ENCODE measurements at regions not wholly inside any gene's neighbourhood (a gene's known extent, or its start where the extent isn't known, plus 50 kb on each side); places are given as distances from the start of the nearest gene placed in this dataset.

DNA sequence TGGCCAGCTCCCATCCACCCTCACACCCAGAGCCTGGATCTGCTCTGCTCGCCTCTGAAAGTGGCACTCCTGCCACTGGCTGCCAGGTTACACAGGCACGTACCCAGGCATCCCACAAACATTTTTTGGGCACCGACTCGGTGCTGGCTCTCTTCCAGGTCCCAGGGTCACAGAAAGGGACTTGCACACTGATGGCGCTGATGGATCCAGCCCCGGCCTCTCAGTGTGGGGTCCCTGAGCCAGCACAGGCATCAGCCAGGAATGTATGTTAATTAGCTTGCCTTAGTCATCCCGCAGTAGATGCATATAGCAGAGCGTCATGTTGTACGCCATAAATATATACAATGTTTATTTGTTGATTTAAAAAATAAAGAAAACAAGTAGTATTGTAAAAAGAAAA, 537.2 kb downstream of the NPHP4 start:
- no peak overlapping the region for H2AFZ ChIP-seq (replicated peaks)
- no peaks in the 10 kb centered on the region for H3F3A ChIP-seq (ENCODE audit: low read depth)
- Mint-ChIP-seq H3K4me1 (peaks cover 38% of the 10 kb centered on the region), H3K27ac (no peak overlapping the region), H3K4me3 (no peak overlapping the region), H3K9me3 (no peaks in the 10 kb centered on the region), H3K36me3 (no peaks in the 10 kb centered on the region), H3K27me3 (ENCODE audit: insufficient read depth, low read depth) (peaks cover 7% of the 10 kb centered on the region)
- no peak overlapping the region for H3K27ac ChIP-seq
- TF ChIP-seq EZH2phosphoT487 (IDR thresholded peaks at IDR 0.05) (no peak), EZH2 (IDR thresholded peaks at IDR 0.05) (no peak)
- TF ChIP-seq, protein P1, sequence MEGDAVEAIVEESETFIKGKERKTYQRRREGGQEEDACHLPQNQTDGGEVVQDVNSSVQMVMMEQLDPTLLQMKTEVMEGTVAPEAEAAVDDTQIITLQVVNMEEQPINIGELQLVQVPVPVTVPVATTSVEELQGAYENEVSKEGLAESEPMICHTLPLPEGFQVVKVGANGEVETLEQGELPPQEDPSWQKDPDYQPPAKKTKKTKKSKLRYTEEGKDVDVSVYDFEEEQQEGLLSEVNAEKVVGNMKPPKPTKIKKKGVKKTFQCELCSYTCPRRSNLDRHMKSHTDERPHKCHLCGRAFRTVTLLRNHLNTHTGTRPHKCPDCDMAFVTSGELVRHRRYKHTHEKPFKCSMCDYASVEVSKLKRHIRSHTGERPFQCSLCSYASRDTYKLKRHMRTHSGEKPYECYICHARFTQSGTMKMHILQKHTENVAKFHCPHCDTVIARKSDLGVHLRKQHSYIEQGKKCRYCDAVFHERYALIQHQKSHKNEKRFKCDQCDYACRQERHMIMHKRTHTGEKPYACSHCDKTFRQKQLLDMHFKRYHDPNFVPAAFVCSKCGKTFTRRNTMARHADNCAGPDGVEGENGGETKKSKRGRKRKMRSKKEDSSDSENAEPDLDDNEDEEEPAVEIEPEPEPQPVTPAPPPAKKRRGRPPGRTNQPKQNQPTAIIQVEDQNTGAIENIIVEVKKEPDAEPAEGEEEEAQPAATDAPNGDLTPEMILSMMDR (IDR thresholded peaks at IDR 0.05), result no peak
- peak; percentile 36 for DNase-seq (ENCODE audit: low spot score)
- peaks cover 5% of the 10 kb centered on the region for H3K4me1 ChIP-seq
- no peaks in the 10 kb centered on the region for H3K9me3 ChIP-seq (ENCODE audit: low read depth)
- no peak overlapping the region for H3K9ac ChIP-seq
- no peaks in the 10 kb centered on the region for H3K36me3 ChIP-seq
- H3K79me2 ChIP-seq (ENCODE audit: low read depth), result no peaks in the 10 kb centered on the region
- no peak overlapping the region for H3K4me3 ChIP-seq
- peaks cover 7% of the 10 kb centered on the region for H3K27me3 ChIP-seq
- H3K4me2 ChIP-seq, result no peak overlapping the region
- no peaks in the 10 kb centered on the region for H4K20me1 ChIP-seq (ENCODE audit: low read depth)

DNA sequence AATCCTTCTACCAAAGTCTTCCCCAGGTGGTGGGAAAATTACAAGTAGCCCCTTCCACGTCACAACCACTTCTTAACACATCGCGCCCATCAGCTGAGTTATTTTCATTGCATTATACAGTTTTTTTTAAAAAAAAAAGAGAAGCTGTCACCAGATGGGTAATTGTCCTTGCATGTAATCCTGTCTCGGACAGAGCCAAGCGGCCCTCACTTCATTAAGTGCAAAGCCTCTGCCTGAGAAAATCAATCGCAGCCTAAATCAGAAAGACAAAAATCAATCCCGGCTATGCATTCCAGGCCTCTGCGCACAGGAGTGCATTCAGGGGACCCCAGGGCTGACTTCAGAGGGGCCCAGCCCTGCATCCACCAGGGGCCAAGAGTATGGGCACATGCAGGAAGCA, 538.9 kb downstream of the NPHP4 start:
- Histone ChIP-seq H4K20me1 (ENCODE audit: low read depth) (no peaks in the 10 kb centered on the region), H3K79me2 (ENCODE audit: low read depth) (no peaks in the 10 kb centered on the region), H3K27me3 (peaks cover 7% of the 10 kb centered on the region), H3K36me3 (no peaks in the 10 kb centered on the region), H3K9ac (no peak overlapping the region), H3K9me3 (ENCODE audit: low read depth) (no peaks in the 10 kb centered on the region), H3K4me2 (no peak overlapping the region), H3K4me1 (peaks cover 5% of the 10 kb centered on the region), H2AFZ (replicated peaks) (no peak overlapping the region), H3K27ac (no peak overlapping the region), H3K4me3 (no peak overlapping the region), H3F3A (ENCODE audit: low read depth) (no peaks in the 10 kb centered on the region)
- Mint-ChIP-seq H3K27ac (peak overlapping the region; percentile 14), H3K27me3 (ENCODE audit: insufficient read depth, low read depth) (peaks cover 10% of the 10 kb centered on the region), H3K4me1 (peaks cover 21% of the 10 kb centered on the region), H3K4me3 (no peak overlapping the region), H3K36me3 (no peaks in the 10 kb centered on the region), H3K9me3 (no peaks in the 10 kb centered on the region)
- DNase-seq (ENCODE audit: low spot score), result no peak
- TF ChIP-seq, protein P1 (IDR thresholded peaks at IDR 0.05), result no peak
- no peak for TF ChIP-seq EZH2phosphoT487 (IDR thresholded peaks at IDR 0.05)
- no peak for TF ChIP-seq EZH2 (IDR thresholded peaks at IDR 0.05)

DNA sequence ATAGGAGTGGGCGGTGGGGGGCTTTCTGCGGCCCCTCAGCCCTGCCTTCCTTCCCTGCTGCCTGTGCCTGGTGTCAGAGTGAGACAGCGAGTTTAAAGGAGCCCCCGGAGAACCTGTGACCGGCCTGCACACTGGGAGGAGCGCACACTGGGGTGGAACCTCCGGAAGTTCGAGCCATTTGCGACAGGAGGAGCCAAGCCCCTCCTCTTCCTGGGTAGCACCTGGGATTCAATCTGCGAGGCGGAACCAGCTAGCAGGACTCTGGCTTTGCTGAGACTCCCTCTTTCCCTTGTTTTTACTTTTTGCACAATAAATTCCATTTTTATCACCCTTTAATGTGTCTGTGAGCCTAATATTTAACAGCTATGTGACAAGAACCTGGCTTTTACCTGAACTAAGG, 540.6 kb downstream of the NPHP4 start:
- peaks cover 7% of the 10 kb centered on the region for H3K27me3 ChIP-seq
- Mint-ChIP-seq H3K36me3 (no peaks in the 10 kb centered on the region), H3K4me3 (no peak overlapping the region), H3K4me1 (peaks cover 21% of the 10 kb centered on the region), H3K27me3 (ENCODE audit: insufficient read depth, low read depth) (peaks cover 7% of the 10 kb centered on the region), H3K9me3 (no peaks in the 10 kb centered on the region), H3K27ac (no peak overlapping the region)
- H3K79me2 ChIP-seq (ENCODE audit: low read depth), result no peaks in the 10 kb centered on the region
- H3K9me3 ChIP-seq (ENCODE audit: low read depth), result no peaks in the 10 kb centered on the region
- H3K4me2 ChIP-seq, result no peak overlapping the region
- TF ChIP-seq EZH2 (IDR thresholded peaks at IDR 0.05), result no peak
- TF ChIP-seq, protein P1 (IDR thresholded peaks at IDR 0.05), result no peak
- TF ChIP-seq EZH2phosphoT487 (IDR thresholded peaks at IDR 0.05), result no peak
- no peak for DNase-seq (ENCODE audit: low spot score)
- H3K27ac ChIP-seq, result no peak overlapping the region
- H3K9ac ChIP-seq, result no peak overlapping the region
- H3K36me3 ChIP-seq, result no peaks in the 10 kb centered on the region
- H3F3A ChIP-seq (ENCODE audit: low read depth), result no peaks in the 10 kb centered on the region
- no peaks in the 10 kb centered on the region for H4K20me1 ChIP-seq (ENCODE audit: low read depth)
- peaks cover 5% of the 10 kb centered on the region for H3K4me1 ChIP-seq
- H3K4me3 ChIP-seq, result no peak overlapping the region
- no peak overlapping the region for H2AFZ ChIP-seq (replicated peaks)

Data from neural progenitor cell (in vitro differentiated cells).